Mesenchymal stem cell (in vitro differentiated cells and primary cell): ENCODE measurements at regions not wholly inside any gene's neighbourhood (a gene's known extent, or its start where the extent isn't known, plus 50 kb on each side); places are given as distances from the start of the nearest gene placed in this dataset.

Experiments used
- DNase-seq: peaks from one replicate; pipeline ENCODE4 v3.0.0-alpha.2; 2013
- H2AFZ ChIP-seq: one replicate; pipeline ENCODE4 v1.6.1; 2013; ENCODE audit warnings: low read depth, mild to moderate bottlenecking, control low read depth, inconsistent platforms, low read length, moderate library complexity
- H2AK5ac ChIP-seq: 2 replicates; pipeline ENCODE4 v1.6.1; 2013; ENCODE audit warnings: low read length, moderate library complexity, mild to moderate bottlenecking, inconsistent platforms; ENCODE audit not compliant: severe bottlenecking
- H2BK120ac ChIP-seq: one replicate; pipeline ENCODE4 v1.6.1; 2013; ENCODE audit warnings: low read depth, mild to moderate bottlenecking, inconsistent platforms, low read length, moderate library complexity
- H2BK12ac ChIP-seq, 2 experiments: one replicate each; pipeline ENCODE4 v1.6.1; 2013; ENCODE audit warnings: inconsistent platforms in 2 of 2, low read length in 2 of 2, mild to moderate bottlenecking in 2 of 2, moderate library complexity in 2 of 2, control low read depth in 1 of 2
- H2BK15ac ChIP-seq: one replicate; pipeline ENCODE4 v1.6.1; 2013; ENCODE audit warnings: mild to moderate bottlenecking, low read depth, inconsistent platforms; ENCODE audit not compliant: poor library complexity, severe bottlenecking
- H2BK5ac ChIP-seq: 2 replicates; pipeline ENCODE4 v1.6.1; 2013; ENCODE audit warnings: low read depth, mild to moderate bottlenecking, low read length, control low read depth, inconsistent platforms; ENCODE audit not compliant: poor library complexity, severe bottlenecking
- H3K14ac ChIP-seq, 2 experiments: one replicate each; pipeline ENCODE4 v1.6.1; 2013; ENCODE audit warnings: inconsistent platforms in 2 of 2, low read length in 2 of 2, control low read depth in 1 of 2, mild to moderate bottlenecking in 1 of 2, moderate library complexity in 1 of 2
- H3K18ac ChIP-seq, 2 experiments: one replicate each; pipeline ENCODE4 v1.6.1; 2013; ENCODE audit warnings: inconsistent platforms in 2 of 2, low read length in 2 of 2, control low read depth in 1 of 2, low read depth in 1 of 2, mild to moderate bottlenecking in 1 of 2
- H3K23ac ChIP-seq, 2 experiments: one replicate each; pipeline ENCODE4 v1.6.1; 2013; ENCODE audit warnings: inconsistent platforms in 2 of 2, low read length in 2 of 2, mild to moderate bottlenecking in 2 of 2, moderate library complexity in 2 of 2, control low read depth in 1 of 2
- H3K27ac ChIP-seq: 2 replicates; pipeline ENCODE4 v1.5.1; 2013; ENCODE audit warnings: mild to moderate bottlenecking, moderate library complexity, low read length, control low read depth, inconsistent platforms; ENCODE audit not compliant: poor library complexity, severe bottlenecking
- H3K27me3 ChIP-seq, 2 experiments: 2 replicates each; pipeline versions ENCODE4 v1.6.1 to v1.7.0; 2013; ENCODE audit warnings: low read length in 2 of 2, mild to moderate bottlenecking in 2 of 2, moderate library complexity in 2 of 2, control low read depth in 1 of 2, inconsistent platforms in 1 of 2; ENCODE audit not compliant: control insufficient read depth in 1 of 2, insufficient read depth in 1 of 2
- H3K36me3 ChIP-seq, 2 experiments: 2 replicates each; pipeline versions ENCODE4 v1.6.1 to v1.7.0; 2013; ENCODE audit warnings: low read length in 2 of 2, control low read depth in 1 of 2, inconsistent platforms in 1 of 2, low read depth in 1 of 2, mild to moderate bottlenecking in 1 of 2; ENCODE audit not compliant: insufficient read depth in 2 of 2, control insufficient read depth in 1 of 2
- H3K4ac ChIP-seq, 2 experiments: one replicate each; pipeline ENCODE4 v1.6.1; 2013; ENCODE audit warnings: inconsistent platforms in 2 of 2, low read length in 2 of 2, mild to moderate bottlenecking in 2 of 2, moderate library complexity in 2 of 2, control low read depth in 1 of 2, low read depth in 1 of 2
- H3K4me1 ChIP-seq: 2 replicates; pipeline ENCODE4 v1.6.1; 2013; ENCODE audit warnings: low read depth, low read length, control low read depth; ENCODE audit not compliant: control insufficient read depth, insufficient read depth
- H3K4me2 ChIP-seq: 2 replicates; pipeline ENCODE4 v1.6.1; 2013; ENCODE audit warnings: low read length, mild to moderate bottlenecking, inconsistent platforms; ENCODE audit not compliant: poor library complexity, severe bottlenecking
- H3K4me3 ChIP-seq, 2 experiments: 2 replicates each; pipeline versions ENCODE4 v1.5.1 to v1.7.0; 2013; ENCODE audit warnings: low read length in 2 of 2, mild to moderate bottlenecking in 2 of 2, control low read depth in 1 of 2, low read depth in 1 of 2; ENCODE audit not compliant: insufficient read depth in 1 of 2
- H3K79me1 ChIP-seq: replicated peaks from 2 replicates; pipeline ENCODE4 v1.6.1; 2013; ENCODE audit warnings: mild to moderate bottlenecking, control low read depth, low read length, inconsistent platforms; ENCODE audit not compliant: poor library complexity, severe bottlenecking
- H3K9ac ChIP-seq: 2 replicates; pipeline ENCODE4 v1.7.0; 2013; ENCODE audit warnings: mild to moderate bottlenecking, low read length, moderate library complexity
- H3K9me3 ChIP-seq: 2 replicates; pipeline ENCODE4 v1.7.0; 2013; ENCODE audit warnings: mild to moderate bottlenecking, low read length; ENCODE audit not compliant: control insufficient read depth
- H4K8ac ChIP-seq: one replicate; pipeline ENCODE4 v1.6.1; 2013; ENCODE audit warnings: inconsistent platforms, mild to moderate bottlenecking, low read length, moderate library complexity
- H4K91ac ChIP-seq: one replicate; pipeline ENCODE4 v1.6.1; 2013; ENCODE audit warnings: mild to moderate bottlenecking, low read length, inconsistent platforms
- WGBS: methylation state at CpG from one replicate; pipeline ENCODE4 v1.1.7; 2013; ENCODE audit warnings: mixed read lengths; 5-methylcytosine and 5-hydroxymethylcytosine counted together

DNA sequence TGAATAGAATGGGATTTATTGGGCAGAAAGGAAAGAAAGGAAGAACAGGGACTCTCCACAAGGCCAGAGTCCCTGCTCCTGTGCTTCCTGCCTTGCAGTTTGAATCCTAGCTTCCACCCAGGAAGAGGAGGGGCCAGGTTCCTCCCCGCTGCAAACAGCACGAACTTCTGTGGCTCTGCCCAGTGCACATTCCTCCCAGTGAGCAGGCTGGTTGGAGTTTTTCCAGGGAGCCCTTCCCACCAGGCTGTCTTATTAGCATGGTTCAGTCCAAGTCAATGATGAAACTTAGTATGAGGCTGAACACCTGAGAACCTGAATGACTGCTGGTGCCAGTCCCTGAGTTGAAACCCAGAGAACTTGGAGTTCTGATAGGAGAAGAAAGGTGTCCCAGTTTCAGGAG, 247.2 kb downstream of the DUSP10 start:
- H2AFZ ChIP-seq, result no peak overlapping the region
- no peak overlapping the region for H3K4me3 ChIP-seq
- DNase-seq, result no peak
- H2BK120ac ChIP-seq, result no peak overlapping the region
- H4K8ac ChIP-seq, result no peak overlapping the region
- H3K36me3 ChIP-seq, result no peaks in the 10 kb centered on the region
- H2BK15ac ChIP-seq, result no peak overlapping the region
- H3K27me3 ChIP-seq, result no peaks in the 10 kb centered on the region
- H3K4me2 ChIP-seq, result no peak overlapping the region
- no peak overlapping the region for H3K27ac ChIP-seq
- H3K79me1 ChIP-seq, result no peaks in the 10 kb centered on the region
- WGBS, result 75% methylated on average over 2 of the region's 2 CpGs
- no peak overlapping the region for H3K4ac ChIP-seq
- no peak overlapping the region for H2BK12ac ChIP-seq
- H2BK5ac ChIP-seq, result no peak overlapping the region
- peaks cover 2% of the 10 kb centered on the region for H3K4me1 ChIP-seq
- H3K14ac ChIP-seq, result no peak overlapping the region
- H3K9me3 ChIP-seq, result no peaks in the 10 kb centered on the region
- H3K18ac ChIP-seq, result no peak overlapping the region
- H4K91ac ChIP-seq, result no peak overlapping the region
- H3K9ac ChIP-seq, result no peak overlapping the region
- H3K23ac ChIP-seq, result no peak overlapping the region
- no peak overlapping the region for H2AK5ac ChIP-seq

DNA sequence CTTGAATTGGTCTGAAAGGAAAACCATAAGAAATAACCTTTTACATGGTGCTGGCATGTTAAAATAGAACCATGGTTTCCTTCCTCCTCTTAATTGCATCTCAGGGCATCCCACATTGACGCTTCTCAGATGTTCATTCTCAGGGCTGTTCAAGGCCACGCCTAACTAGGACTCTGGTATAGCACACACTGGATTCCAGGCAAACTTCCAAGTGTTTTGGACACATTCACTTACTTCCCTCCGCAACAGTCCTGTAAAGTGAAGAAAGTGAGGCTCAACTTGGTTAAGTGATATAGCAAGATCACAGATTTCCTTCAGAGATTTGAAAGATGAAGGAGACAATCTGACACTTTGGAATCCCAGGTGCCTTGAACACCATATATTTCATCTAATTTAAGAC, 244.8 kb downstream of the DUSP10 start:
- Histone ChIP-seq H3K27ac (no peak overlapping the region), H2BK5ac (no peak overlapping the region), H3K36me3 (no peaks in the 10 kb centered on the region), H3K79me1 (no peaks in the 10 kb centered on the region), H3K14ac (no peak overlapping the region), H3K4me3 (no peak overlapping the region), H3K9me3 (no peaks in the 10 kb centered on the region), H2BK12ac (no peak overlapping the region), H3K4ac (no peak overlapping the region), H4K91ac (no peak overlapping the region), H2AFZ (no peak overlapping the region), H2BK15ac (no peak overlapping the region), H2AK5ac (no peak overlapping the region), H4K8ac (no peak overlapping the region), H2BK120ac (no peak overlapping the region), H3K27me3 (no peaks in the 10 kb centered on the region), H3K4me2 (no peak overlapping the region), H3K18ac (no peak overlapping the region), H3K9ac (no peak overlapping the region), H3K4me1 (peaks cover 2% of the 10 kb centered on the region), H3K23ac (no peak overlapping the region)
- 100% methylated on average over 3 of the region's 3 CpGs for WGBS
- no peak for DNase-seq

DNA sequence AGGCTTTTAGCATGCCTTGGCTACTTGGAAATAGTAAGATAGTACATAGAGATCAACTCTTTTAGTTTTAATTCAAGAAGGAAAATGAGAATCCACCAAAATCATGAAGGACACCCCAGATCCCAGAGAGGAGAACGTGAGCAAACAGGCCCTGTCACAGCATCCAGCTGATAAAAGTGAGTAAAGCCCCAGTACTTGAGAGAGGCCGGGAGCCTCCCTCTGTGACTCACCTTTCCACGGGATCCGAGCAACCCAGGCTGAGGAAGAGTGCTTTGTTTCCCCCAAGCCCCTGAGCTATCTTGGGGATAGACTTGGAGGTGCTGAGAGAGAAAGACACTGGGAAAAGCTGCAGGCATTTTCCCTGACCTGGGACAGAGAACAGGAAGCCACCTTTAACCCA, 238.6 kb downstream of the DUSP10 start:
- 81% methylated on average over 4 of the region's 4 CpGs for WGBS
- H3K9me3 ChIP-seq, result peaks cover 21% of the 10 kb centered on the region

DNA sequence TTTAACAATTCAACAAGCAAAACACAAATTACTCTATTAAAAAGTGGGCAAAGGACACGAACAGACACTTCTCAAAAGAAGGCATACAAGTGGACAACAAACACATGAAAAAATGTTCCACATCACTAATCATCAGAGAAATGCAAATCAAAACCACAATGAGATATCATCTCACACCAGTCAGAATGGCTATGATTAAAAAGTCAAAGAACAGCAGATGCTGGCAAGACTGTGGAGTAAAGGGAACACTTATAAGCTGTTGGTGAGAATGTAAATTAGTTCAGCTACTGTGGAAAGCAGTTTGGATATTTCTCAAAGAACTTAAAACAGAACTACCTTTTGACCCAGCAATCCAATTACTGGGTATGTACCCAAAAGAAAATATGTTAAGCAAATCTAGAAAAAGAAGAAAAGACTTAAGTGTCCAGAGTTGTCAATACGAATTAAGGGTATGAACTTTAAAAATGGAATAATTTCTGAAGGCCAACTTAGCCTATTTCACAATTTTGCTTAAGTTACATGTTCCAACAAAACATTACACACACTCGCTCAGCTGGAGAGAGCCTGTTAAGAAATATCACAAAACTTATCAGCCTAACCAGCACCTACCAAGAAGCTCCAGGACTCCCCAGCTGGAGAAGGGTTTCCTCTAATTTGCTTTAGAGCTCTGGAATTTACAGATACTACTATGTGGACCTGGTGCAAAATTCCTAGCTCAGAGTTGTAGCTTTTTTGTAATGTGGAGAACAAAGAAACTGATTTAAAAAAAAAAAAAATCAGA, 232.1 kb downstream of the DUSP10 start:
- H3K4me2 ChIP-seq, result no peak overlapping the region
- no peak overlapping the region for H4K91ac ChIP-seq
- peaks cover 21% of the 10 kb centered on the region for H3K9me3 ChIP-seq
- no peak overlapping the region for H3K9ac ChIP-seq
- no peak overlapping the region for H2BK5ac ChIP-seq
- H3K4me3 ChIP-seq, result no peak overlapping the region
- no peak overlapping the region for H3K23ac ChIP-seq
- 100% methylated on average over 2 of the region's 3 CpGs for WGBS
- no peaks in the 10 kb centered on the region for H3K27me3 ChIP-seq
- DNase-seq, result no peak
- H2AK5ac ChIP-seq, result no peak overlapping the region
- H3K79me1 ChIP-seq, result no peaks in the 10 kb centered on the region
- H3K4ac ChIP-seq, result no peak overlapping the region
- no peak overlapping the region for H3K18ac ChIP-seq
- no peak overlapping the region for H2BK120ac ChIP-seq
- no peak overlapping the region for H2BK15ac ChIP-seq
- no peak overlapping the region for H2BK12ac ChIP-seq
- no peak overlapping the region for H3K27ac ChIP-seq
- H3K14ac ChIP-seq, result no peak overlapping the region
- no peaks in the 10 kb centered on the region for H3K4me1 ChIP-seq
- no peaks in the 10 kb centered on the region for H3K36me3 ChIP-seq
- H4K8ac ChIP-seq, result no peak overlapping the region
- H2AFZ ChIP-seq, result no peak overlapping the region

More for the DNA sequence above, 238.6 kb downstream of the DUSP10 start:
- H3K14ac ChIP-seq, result no peak overlapping the region
- no peaks in the 10 kb centered on the region for H3K36me3 ChIP-seq
- no peak overlapping the region for H2BK15ac ChIP-seq
- H3K4ac ChIP-seq, result no peak overlapping the region
- H3K23ac ChIP-seq, result no peak overlapping the region
- H4K8ac ChIP-seq, result no peak overlapping the region
- no peak overlapping the region for H3K18ac ChIP-seq
- no peak overlapping the region for H2AFZ ChIP-seq
- H2BK12ac ChIP-seq, result no peak overlapping the region
- no peaks in the 10 kb centered on the region for H3K79me1 ChIP-seq
- no peak overlapping the region for H2BK5ac ChIP-seq
- no peak overlapping the region for H4K91ac ChIP-seq
- no peak for DNase-seq
- H3K9ac ChIP-seq, result no peak overlapping the region
- H2BK120ac ChIP-seq, result no peak overlapping the region
- no peak overlapping the region for H2AK5ac ChIP-seq
- H3K27me3 ChIP-seq, result no peaks in the 10 kb centered on the region
- H3K4me1 ChIP-seq, result no peaks in the 10 kb centered on the region
- no peak overlapping the region for H3K4me2 ChIP-seq
- no peak overlapping the region for H3K27ac ChIP-seq
- no peak overlapping the region for H3K4me3 ChIP-seq
